Dermis microvascular lymphatic vessel endothelial cell (primary cell): ENCODE measurements at regions not wholly inside any gene's neighbourhood (a gene's known extent, or its start where the extent isn't known, plus 50 kb on each side); places are given as distances from the start of the nearest gene placed in this dataset.

Experiments used
- DNase-seq, 2 donors: peaks; one replicate each; pipeline versions ENCODE4 v3.0.0 to v3.0.0-alpha.2; 2010; ENCODE audit warnings: low read depth in 2 of 2

DNA sequence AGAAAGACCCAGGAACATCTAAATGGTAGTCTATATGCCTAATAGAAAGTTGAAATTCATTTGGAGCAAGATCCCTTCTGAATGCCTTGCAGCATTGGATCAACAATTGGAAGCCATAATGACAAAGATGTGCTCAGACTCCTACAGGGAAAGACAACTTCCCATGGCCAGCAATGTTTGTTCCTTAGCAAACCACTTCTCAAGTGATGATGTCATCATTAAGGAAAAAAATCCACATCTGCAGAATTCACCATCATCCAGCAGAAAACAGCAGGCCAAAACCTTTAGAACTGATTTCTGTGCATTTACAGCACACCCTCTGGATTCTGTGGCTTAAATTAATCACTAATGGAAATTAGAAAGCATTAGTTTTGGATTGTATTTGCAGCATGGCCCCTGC lies 82.4 kb upstream of the ZIC3 start:
- DNase-seq, result no peak

DNA sequence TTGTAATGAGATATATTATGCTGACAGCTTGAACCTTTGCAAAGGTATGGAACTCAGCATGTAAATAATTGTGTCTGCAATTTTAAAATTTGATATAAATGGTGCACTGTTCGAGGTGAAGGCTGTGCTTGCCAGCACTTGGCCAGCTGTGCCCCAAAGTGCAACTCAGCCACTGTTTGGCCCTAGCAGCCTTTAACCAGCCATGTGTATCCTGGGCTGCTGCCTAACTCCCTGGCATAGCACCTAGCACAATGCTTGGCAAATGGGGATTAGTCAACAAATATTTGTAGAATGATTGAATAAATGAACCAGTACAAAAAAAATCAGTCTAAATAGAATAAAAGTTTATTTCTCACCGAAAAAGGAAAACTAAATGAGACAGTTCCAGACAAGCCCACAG lies 83.8 kb upstream of the ZIC3 start:
- DNase-seq, result no peak

DNA sequence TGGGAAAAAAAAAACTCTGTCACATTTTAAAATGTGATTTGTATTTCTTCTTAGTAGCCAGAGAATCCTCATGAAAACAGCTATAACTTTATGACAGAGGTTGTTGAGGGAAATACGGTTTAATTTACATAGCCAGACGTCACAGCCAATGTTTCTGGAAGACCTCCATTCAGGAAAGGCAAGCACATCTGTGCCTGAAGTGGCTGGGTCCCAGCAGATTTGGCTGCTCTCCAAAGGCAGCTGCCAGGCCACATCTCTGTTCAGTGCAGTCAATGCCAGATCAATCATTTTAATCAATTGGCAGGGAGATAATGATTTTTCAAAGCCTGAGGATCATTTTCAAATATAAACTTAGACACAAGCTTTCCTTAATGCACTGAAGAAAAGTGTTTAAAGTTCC lies 86.5 kb upstream of the ZIC3 start:
- no peak for DNase-seq

DNA sequence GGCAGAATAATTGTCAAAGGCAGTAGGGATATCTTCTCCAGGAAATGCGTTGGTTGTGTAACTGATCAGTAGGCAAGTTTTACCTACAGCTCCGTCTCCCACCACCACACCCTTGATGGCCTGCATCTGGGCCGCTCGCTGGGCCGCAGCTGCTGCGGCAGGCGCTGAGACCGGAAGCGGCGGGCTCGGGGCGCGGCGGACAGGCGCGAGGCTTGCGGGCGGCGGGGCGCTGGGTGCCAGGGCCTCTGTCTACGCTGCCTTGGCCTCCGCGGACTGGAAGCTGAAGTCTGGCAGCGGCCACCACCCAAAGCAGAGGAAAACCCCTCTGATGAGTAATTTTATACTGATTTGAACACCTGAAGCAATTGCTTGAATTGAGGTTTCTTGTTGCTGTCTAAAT lies 124.2 kb upstream of the ZIC3 start:
- DNase-seq, result no peak

DNA sequence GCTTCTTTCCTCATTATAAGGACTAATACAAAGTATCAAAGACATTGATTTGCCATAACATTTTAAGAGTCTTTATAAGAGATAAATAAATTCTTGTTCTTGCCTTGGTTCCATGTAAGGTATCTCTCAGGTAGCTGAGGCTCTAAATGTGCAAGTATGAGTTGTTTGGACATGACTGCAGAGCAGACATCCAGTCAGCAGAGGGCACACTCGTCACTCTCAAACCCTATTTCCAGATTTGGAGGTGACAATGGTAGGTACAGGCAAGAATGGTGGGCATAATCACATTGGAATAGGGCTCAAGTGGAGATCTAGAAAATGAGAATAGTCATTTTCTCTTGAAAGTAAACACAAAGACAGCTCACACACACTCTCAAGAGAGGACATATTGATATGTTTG lies 133.3 kb upstream of the ZIC3 start:
- DNase-seq, result no peak

DNA sequence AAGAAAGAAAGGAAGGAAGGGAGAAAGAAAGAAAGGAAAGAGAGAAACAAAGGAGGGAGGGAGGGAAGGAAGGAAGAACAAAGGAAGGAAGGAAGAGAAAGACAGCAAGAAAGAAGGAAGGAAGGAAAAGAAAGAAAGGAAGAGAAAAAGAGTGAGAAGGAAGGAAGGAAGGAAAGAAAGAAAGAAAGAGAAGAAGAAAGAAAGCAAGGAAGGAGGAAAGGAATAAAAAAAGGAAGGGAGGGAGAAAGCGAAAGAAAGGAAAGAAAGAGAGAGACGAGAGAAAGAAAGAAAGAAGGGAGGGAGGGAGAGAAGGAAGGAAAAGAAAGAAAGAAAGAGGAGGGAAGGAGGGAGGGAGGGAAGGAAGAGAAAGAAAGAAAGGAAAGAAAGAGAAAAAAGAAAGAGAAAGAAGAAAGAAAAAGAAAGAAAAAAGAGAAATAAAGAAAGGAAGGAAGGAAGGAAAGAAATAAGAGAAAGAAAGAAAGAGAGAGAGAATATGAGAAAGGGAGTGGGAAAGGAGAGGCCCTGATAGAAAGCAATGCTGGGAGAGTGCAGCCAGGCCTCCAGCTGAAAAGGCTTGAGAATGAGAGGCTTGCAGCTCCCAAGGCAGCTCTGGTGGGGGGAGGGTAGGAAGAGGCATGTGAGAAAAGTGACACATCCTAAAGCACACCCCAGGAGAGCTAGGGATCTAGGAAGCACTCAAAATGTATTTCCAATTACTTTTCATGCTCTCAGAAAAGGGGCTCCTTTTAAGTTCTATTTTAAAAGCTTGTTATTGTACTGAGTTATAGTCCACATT lies 134.0 kb upstream of the ZIC3 start:
- no peak for DNase-seq

DNA sequence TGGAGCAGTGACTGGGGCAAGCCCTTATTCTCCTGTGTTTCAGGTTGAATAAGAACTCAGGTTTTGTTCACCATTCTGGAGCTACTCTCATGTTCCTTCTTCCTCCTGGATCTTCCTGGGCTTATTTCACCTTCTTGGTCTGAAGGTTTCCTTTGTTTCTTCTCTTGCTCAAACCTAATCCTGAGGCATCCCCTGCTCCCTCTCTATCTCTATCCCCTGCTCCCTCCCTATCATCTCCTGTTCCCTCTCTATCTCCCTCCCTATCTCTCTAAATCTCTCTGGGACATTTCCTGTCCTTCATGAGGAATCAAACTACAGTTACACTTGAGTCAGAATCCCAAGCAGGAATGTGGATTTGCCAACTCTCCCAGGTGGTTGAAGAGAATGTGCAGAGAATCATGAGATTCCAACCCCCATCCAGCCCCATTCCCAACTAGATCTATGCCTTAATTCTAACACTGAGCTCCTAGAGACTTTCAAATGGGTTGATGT lies 134.9 kb upstream of the ZIC3 start:
- DNase-seq, result no peak

DNA sequence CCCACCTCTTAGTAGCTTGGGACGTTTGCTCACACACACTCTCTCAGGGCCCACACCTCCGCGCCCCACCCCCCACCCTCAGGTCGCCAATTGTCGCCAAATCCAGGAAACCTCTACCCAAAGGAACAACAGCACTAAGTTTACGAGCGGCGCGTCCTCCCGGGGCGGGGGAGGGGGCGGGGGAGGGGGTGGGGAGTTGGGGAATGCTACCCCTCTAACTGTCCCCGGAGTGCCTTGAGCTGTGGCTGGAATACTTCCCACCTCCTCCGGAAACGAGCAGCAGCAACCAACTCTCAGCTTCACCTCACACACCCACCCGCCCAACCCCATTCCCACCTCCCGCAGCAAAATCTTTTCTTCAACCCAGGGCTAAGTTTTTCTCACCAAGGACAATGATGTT lies 135.6 kb upstream of the ZIC3 start:
- DNase-seq, result no peak

DNA sequence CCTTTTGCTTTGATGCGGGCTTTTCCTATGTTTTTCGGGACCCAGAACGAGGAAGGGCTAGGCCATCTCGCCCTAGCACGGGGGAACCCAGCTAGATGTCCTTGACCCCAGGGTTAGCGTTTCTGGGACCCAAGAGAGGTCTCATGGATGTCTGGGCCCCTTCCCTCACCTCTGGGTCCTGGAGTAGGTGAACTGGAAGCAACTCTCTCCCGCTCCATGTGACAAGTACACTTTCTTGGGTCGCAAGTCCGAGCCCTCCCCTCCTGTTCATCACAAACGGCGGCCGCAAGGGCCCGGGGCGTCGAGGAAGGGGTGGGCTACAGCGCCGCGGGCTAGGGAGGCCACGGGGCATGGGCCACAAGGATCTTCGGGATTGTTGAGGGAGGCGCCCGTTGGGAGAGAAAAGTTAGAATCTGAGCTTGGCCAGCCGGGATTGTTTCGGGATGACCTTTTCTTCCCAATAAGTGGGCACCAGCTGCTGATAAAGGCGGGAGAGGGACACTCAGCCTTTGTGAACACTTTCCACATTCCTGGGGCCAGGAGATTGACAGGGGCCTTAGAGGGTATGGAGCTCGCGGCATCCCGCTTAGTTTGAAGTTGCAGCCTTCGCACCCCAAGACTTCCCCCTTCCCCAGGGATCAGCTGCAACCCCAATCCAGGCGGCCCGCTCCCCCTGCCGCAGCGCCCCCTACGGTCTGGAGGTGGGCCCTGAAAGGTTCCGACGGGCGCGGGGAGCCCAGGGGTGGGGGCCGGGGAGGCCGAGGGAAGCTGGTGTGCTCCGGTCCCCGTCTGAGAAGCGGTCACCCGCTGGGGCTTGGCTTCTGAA lies 136.9 kb upstream of the ZIC3 start:
- no peak for DNase-seq

DNA sequence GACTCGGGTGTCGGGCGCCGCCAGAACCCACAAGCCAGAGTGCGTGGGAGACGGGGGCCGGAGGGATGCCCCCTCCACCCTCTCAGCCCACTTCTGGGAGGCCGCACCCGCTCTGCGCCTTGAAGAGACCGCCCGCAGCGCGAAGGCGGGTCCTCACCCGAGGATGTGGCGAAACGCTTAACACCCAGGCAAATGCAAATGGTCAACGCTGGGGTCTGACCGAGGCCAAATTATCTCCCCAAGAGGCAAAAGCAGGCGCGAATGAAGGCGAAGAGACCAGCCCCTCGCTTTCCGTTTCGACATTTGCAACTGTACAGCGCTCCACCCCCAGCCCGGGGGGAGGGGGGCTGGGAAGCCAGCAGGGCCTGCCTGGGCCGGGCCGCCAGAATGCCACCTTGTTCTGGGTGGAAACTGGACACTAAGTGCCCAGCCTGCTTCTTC lies 137.7 kb upstream of the ZIC3 start:
- no peak for DNase-seq

DNA sequence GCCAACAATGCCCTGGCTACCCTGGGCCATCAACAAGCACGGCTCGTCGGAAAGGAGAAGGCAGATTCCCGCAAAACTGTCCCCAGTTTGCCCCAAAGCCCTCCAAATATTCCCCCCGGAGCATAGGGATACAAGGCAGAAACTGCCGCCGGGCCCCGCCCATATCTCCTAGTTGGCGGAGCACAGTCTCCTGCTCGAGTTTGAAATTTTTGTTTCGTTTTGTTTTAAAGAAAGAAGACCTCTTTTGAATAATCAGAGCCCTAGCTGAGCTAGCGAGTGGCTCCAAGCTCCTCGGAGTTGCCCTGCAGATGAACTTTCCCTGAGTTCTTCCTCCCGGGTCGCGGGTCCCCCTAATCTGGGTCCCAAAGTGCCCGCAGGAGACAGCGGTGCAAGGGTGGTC lies 138.1 kb upstream of the ZIC3 start:
- no peak for DNase-seq

DNA sequence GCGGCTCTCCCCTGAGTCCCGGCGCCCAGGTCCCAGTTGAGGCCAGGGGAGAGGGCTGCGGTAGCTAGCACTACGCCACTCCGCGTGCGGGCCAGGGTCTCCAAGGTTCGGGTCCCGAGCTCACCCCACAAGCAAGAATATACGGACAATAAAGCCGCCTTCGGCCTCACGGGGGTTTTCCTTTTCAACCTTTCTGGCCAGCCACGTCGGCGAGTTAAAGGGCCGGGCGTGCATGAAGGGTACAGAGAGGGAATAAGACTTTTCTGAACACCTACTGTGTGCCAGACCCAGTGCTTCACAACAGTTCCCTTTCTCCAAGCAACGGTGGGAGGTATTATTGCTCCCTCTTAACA lies 138.5 kb upstream of the ZIC3 start:
- DNase-seq, result no peak

DNA sequence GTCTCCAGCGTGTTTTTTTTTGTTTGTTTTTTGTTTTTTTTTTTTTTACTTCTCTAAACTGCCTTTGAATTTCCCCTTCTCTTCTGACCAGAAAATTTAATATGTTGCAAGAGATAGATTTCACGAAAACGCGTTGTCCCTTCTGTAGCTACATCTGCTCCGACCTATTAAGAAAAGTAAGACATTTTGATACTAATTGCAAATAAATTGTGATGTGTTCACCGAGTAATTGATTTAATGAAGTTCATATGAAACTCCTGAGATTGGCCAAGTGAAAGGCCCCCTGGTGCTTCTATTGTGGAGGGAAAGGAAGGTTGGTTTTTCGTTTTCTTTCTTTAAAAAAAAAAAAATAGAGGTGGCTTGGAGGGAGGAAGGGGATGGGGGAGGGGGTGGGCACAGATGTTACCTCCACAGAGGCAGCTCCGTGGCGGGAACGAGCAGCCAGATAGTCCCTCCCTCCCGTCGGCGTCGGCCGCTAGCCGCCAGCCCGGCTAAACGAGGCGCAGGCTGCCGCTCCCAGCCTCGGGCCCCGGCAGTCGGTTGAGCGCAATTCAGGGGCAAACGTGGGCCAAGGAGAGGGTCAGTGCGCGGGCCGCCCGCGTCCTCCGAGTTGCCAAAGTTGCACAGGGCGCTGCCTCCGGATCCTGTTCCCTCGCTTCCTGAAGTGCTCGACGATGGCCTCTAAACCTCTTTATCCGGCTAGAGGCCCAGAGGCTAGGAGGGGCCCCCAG lies 139.1 kb upstream of the ZIC3 start:
- DNase-seq, result no peak

DNA sequence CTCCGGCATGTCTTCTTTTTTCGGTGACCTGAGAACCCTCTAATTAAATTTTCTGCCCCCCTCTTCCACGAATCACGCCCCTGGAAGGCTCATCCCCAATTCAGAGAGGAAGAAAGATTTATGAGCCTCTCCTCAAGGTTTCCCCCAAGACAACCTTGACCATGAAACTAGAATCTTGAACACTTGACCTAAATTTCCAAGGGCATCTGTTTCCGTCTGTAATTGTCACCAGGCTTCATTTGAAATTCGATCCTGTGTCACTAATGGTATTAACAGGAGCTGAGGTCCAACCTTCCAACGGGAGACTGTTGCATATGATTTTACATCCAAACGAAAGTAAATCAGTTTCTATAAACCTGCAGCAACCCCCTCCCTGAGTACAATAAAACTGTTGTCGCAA lies 139.9 kb upstream of the ZIC3 start:
- DNase-seq, result no peak

DNA sequence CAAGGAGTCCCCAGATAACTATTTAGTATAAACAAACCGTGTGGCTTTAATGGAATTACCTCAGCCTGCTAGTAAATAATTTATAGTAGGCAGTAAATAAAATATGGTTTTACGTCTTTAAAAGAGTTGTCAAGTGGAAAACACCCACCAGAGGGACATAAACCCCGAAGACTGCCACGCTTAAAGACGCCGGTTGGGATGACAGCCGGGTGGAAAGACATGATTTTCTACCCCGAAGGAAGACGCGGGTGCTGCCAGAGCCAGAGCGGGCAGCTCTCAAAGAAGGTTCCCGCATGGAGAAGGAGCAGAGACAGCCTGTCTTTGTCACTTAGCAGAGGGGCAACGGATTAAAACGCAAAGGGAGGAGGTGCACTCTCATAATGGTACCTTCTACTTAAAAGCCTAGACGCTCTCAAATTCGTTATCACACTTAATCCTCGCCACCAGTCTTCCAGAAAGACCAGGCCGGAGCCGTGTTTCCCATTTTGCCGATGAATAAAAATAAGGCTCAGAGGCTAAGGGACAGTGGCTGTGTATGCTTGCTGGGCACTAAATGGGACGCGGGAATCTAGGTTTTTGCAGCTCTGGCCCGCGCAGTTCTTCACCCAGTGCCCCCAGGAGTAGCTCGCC lies 140.5 kb upstream of the ZIC3 start:
- DNase-seq, result no peak

DNA sequence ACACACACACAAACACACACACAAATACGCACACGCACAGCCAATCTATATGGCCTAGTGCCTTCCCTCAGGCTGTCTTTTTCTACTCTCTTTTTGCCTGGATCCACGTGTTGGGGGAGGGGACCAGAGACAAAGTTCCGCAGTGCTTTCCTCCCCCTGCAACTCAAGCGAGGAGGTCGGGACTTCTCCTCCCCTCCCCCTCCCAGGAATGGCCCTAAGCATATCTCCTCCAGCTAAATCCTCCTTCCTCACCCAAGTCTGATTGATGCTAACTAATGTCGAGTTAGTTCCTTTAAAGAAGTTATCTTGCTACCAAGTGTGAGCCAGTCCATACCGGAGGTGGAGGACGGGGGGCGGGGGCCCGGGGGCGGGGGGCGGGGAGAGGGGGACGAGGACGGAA lies 141.2 kb upstream of the ZIC3 start:
- DNase-seq, result no peak

DNA sequence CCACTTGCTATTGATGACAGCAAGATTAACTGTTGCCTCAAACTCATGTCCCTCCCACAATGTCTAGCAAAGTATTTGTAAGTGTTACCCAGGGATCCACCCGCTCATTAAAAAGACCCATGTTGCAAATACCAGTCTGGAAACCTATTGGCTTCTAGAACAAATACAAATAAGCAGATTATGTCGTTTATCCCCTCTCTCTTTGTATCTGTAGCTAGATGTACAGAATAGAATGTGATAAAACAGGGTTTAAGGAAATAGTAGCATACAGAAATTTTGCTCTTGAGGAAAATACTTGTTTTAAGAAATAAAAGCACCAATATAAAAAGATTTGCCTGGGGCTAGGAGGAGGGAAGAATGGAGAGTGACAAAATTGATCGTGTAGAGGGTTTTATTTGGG lies 142.7 kb upstream of the ZIC3 start:
- no peak for DNase-seq

DNA sequence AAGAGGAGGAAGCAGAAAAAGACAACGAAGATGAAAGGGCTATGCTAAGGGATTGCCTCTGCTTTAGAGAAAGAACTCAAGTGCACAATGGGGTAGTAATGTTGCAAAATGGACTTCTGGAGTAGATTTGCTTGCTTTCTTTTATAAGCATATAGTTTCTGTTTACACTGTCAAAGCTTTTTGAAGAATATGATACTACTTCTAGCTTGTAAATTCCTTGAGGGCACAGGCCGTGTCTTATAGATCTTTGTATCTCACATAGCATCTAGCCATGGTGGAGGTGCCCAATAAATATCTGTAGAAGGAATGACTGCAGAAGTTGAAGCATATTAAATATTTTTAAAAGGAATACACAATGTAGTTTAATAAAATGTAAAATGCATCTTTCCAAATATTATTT lies 147.8 kb upstream of the ZIC3 start:
- no peak for DNase-seq

DNA sequence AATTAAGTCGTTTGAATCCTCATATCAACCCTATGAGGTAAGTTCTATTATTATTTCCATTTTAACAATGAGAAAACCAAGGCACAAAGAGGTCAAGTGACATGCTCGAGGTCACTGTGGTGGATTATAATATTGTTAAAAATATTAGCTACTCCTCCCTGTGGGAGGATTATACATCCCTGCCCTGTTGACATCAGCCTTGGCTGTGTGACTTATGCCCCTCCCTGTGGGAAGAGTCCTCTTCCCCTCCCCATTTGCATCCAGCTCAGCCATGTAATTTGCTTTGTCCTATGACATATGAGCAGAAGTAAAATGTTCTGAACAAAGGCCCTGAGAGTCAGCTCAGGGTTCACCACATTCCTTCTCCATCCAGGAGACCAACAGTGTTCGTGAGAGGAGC lies 152.7 kb upstream of the ZIC3 start:
- no peak for DNase-seq

DNA sequence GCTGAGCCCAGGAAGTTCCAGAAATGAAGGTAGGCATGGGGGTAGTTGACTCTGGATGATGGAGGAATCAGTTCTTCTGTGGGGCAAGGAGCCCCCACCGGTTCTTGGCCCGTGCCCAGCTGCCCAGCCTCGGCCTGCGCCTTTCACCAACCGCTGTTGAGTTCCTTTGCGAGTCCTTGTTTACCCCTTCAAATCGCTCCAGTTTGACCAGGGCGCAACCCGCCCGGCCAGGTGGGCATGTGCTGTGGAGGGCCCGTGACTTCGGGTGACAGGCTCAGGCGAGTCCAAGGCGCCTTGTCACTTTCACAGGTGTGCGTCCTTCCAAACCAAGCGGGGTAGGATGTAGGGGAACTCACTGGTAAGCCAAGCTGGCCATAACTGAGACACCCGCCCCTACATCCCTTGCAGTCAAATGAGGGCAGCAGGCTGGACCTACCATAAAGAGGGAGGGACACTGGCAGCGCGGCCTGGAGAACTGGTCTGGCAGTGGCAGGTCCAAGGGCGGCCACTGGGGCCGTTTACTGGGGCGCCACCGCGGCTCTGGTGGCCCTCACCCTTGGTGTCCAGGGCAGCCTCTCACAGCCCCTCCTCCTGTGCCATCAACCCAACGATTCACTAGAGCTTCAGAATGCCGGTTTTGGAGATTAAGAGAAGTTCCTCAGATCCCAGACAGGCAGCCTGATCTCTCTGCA lies 160.3 kb upstream of the ZIC3 start:
- DNase-seq, result no peak

DNA sequence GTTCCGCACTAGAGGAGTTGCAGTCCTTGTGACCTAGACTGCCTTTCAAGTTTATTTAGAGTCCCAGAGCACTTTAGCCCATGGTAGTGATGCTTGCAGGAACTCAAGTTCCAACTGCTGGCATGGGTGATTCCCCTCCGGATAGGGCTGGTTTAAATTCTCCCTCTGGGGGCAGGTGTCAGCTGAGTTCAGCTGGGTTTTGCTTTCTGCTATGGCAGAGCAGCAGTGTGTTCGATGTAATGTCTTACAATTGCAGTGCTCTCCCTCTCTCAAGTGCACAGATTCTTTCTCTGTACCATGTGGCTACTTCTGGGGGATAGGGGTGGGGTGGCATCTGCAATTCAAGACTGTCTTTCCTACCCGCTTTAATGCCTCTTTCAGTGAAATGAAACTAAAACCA lies 164.8 kb upstream of the ZIC3 start:
- DNase-seq, result no peak
